Iris pigment epithelial cell (primary cell): ENCODE measurements at regions not wholly inside any gene's neighbourhood (a gene's known extent, or its start where the extent isn't known, plus 50 kb on each side); places are given as distances from the start of the nearest gene placed in this dataset.

ENCODE experiments used
- DNase-seq: peaks from one replicate; pipeline ENCODE4 v3.0.0-alpha.2; 2011; ENCODE audit warnings: low read depth

- no peak for DNase-seq
These were observed 62.0 kb upstream of the EGFR start for GRCh38 chr7:54956865-54957264.

GRCh38 chr7:54960517-54960916 lies 58.3 kb upstream of the EGFR start:
- DNase-seq, result peak; percentile 31

- DNase-seq, result peak; percentile 16
These were observed 57.4 kb upstream of the EGFR start for GRCh38 chr7:54961391-54961790.

GRCh38 chr7:54963155-54963554 lies 55.7 kb upstream of the EGFR start:
- DNase-seq, result no peak

GRCh38 chr7:54964136-54964535 lies 54.7 kb upstream of the EGFR start:
- DNase-seq, result no peak

GRCh38 chr7:54967377-54967776 lies 51.4 kb upstream of the EGFR start:
- peak; percentile 58 for DNase-seq

- DNase-seq, result no peak
These were observed 50.8 kb upstream of the EGFR start for GRCh38 chr7:54968018-54968417.
